HG03460 (cell line): ENCODE measurements at regions not wholly inside any gene's neighbourhood (a gene's known extent, or its start where the extent isn't known, plus 50 kb on each side); places are given as distances from the start of the nearest gene placed in this dataset.
"Not testable (repeated sequence)": the region's sequence is repeated elsewhere in the genome, so short reads cannot be mapped to it uniquely, and the experiment has no call there.

Experiments used
- ATAC-seq: cut with Tn5 transposase; IDR thresholded peaks from one replicate; pipeline ENCODE4 v1.9.1; 2021; ENCODE audit not compliant: unreplicated experiment

DNA sequence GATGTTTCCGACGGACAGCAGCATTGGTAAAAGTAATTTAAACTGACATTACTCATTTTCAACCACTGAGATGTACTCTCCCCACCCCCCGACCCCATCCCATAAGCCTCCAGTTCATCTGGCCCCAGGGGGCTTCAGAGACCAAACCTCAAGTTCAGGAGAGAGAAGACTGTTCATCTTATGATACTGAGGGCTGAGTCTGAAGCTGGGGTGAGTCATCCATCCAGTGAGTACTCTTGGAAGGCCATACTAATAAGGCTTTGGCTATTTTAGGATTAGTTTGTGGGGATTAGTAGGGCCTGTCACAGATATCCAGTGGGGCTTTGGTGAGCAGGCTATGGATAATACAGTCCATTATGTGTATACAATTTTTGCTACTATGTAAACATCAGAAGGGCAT lies 125.3 kb upstream of the APCDD1 start:
- no peak for ATAC-seq

DNA sequence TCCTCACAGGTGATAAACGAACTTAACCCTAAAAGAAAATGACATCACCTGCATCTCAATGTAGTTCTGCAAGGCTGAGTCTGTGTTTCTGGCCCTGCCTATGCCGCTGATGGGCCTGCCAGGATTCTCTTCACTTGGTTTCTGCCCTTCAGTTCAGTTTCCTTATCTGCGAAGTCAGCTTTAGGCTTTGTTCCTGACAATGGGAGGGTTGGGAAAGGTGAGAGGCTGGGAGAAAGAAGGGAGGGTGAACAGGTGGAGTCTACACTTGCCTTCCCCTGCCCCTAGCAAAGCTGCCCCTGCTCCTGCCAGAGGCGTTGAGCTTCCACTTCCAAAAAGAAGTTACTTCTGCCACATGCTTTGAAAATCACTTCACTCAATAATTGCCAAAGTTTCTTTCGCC lies 124.0 kb upstream of the APCDD1 start:
- no peak for ATAC-seq

- no peak for ATAC-seq
Observed at GRCh38 chr18:10332452-10332851, 122.0 kb upstream of the APCDD1 start.

GRCh38 chr18:10336749-10337350 lies 117.6 kb upstream of the APCDD1 start:
- ATAC-seq = no peak

GRCh38 chr18:10340821-10341220 lies 113.6 kb upstream of the APCDD1 start:
- ATAC-seq = no peak

DNA sequence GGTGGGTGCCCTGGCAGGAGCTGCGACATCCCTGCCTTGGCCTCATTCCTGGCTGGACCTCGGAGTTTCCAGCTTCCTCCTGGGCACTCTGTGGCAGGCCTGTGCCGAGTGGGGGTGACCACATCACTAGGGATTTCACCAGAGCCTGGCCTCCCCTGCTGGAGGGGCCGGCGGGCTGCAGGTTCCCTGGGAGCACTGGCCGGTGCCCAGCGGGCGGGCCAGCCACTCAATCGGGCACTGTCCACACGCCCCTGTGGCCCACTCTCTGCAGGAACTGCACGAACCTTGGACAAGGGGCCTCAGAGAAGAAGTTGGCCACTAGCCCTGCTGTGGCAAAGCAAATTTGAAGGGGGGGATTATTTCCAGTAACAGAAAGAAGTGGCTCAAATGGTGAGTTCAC lies 110.7 kb upstream of the APCDD1 start:
- no peak for ATAC-seq

GRCh38 chr18:10346749-10347415 lies 107.6 kb upstream of the APCDD1 start:
- no peak for ATAC-seq

GRCh38 chr18:10349561-10349960 lies 104.9 kb upstream of the APCDD1 start:
- ATAC-seq = no peak

DNA sequence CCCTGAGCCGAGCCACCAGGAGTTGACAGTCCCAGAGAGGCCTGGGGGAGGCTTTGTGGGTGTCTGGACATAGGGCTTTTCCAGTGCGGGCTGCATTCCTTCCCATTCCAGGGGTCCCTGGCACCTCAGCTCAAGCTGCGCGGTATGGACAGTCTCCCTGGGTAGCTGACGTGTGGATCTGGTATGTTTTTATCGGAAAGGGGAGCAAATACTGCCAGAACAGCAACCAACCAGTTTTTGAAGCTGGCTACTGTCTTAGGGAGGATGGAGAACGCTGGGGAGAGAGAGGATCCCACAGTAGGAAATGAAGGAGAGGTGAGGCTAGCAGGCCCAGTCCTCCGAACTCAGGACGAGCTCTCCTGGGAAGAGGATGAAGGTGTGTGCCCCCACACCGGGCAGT lies 103.8 kb upstream of the APCDD1 start:
- no peak for ATAC-seq

DNA sequence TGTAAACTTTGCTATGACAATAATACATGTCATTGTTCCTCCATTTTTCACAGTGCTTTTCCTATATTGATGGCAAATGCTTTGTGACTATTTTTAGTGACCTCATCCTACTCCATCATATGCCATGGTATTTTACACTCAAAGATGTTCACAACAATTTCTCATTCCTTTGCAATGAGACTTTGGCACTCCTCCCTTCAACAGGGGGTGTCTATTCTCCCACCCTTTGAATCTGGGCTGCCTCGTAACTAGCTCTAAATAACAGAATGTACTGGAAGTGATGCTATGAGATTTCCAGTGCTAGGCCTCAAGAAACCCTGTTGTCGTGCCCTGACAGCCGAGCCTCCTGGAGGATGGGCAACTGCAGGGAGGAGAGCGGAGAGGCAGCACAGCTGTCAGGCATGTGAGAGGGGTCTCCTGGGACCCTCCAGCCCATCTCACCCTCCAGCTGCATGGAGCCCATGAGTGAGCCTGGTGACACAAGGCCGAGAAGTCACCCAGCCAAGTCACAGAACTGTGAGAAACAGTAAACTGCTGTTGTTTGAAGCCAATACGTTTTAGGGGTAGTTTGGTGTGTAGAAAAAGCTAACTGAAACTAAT lies 103.1 kb upstream of the APCDD1 start:
- no peak for ATAC-seq

- no peak for ATAC-seq
Observed at GRCh38 chr18:10351858-10352257, 102.6 kb upstream of the APCDD1 start.

DNA sequence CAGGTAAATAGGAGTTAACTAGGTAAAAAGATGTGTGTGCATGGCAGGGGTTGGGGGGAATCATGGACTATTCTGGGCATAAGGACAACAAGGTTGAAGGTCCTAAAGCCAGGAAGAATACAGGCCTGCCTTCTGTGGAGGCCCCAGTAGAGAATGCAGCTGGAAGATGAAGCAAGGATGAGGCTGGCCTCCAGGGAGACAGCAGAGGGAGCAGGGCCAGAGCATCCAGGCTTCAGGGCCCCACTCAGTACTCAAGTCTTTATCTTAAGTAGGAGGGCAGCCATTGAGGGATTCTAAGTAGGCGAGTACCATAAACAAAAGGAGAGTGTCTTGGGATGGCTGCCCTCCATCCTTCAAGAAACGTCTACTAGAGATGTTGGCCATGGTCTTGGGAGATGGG lies 101.8 kb upstream of the APCDD1 start:
- ATAC-seq = no peak

GRCh38 chr18:10353791-10354190 lies 100.6 kb upstream of the APCDD1 start:
- ATAC-seq = no peak

DNA sequence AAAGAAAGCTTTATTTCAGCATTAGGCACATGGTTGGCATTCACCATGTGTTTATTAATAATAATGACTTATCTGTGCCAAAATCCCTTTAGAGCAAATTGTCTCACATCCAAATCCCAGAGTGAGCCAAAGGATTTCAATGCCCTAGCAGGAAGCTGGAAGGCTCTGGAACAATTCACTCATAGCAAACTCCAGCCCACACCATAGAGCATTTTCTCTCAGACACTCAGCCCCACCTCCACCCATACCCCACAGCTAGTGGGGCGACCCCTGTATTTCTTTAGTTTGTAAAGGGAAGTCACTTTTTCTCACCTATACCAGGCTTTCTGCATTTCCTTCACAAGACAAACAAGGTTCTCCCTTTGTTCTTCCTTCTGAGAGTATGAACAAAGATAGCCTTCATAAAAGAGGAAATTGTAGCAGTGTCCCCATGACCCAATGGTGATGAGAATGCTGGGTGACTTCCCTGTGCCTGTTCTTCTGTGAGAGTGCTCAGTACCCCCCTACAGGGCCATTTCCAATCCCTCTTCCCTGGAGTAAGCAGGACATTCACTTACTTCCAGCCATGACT lies 100.1 kb upstream of the APCDD1 start:
- no peak for ATAC-seq

DNA sequence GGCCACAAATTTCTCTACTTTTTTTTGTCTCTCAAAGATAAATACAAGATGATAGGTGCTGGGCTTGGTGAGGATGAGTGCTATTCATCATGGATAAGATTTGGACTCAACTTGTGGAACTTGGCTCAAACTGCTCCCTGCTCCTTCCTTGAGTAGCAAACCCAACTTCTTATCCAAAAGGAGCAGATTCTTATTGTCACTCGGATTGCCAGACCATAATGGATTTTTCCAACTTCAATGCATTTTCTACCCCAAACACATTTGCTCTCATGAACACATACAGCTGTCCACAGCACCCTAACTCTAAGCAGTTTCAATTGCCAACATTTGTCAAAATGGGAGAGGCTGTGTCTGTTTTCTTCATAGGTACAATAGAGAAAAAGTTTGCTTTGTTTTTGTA lies 99.5 kb upstream of the APCDD1 start:
- no peak for ATAC-seq

DNA sequence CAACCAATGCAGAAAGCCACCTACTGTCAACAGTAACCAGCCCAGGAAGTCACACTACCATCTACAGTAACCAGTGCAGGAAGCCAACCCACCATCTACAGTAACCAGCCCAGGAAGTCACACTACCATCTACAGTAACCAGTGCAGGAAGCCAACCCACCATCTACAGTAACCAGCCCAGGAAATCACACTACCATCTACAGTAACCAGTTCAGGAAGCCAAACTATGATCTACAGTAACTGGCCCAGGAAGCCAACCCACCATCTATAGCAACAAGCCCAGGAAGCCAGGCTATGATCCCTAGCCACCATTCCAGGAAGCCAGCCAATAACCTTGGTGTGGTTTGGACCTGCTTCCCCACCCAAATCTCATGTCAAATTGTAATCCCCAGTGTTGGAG lies 97.4 kb upstream of the APCDD1 start:
- ATAC-seq = not testable (repeated sequence)

- ATAC-seq = no peak
Observed at GRCh38 chr18:10361660-10362059, 92.8 kb upstream of the APCDD1 start.

DNA sequence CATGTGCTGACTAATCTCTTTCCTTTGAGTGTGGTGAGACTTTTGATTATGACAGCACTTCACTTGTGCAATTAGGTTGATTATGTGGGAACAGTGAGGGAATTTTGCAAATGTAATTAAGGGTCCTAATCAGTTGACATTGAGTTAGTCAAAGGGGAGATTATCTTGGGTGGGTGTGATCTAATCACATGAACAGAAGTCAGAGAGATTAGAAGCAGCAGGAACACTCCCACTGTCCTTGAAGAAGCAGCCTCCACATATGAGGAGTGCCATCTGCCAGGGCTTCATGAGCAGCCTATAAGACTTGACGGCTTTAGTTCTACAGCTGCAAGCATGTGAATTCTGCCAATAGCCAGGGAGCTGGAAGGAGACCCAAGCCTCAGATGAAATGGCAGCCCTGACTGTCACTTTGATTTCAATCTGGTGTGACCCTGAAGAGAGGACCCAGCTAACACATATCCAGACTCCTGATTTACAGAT lies 89.4 kb upstream of the APCDD1 start:
- no peak for ATAC-seq

- no peak for ATAC-seq
Observed at GRCh38 chr18:10365901-10366300, 88.5 kb upstream of the APCDD1 start.

DNA sequence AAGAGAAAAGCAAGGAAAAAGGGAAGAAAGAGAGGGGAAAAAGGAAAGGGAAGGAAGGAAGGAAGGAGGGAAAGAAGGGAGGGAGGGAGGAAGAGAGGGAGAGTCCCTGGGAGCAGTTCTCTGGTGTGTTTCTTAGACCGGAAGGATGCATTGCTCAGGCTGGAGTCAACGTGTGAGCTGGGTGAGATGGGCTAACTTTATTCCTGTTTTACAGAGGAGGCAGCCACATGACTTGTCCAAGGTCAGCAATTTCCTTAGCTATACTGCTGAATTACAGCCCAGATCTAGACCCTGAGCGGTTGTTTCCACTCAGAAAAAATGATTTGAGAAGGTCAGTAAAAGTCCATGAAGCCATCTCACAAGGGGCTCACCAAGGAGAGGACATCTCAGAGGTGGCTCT lies 86.6 kb upstream of the APCDD1 start:
- no peak for ATAC-seq

DNA sequence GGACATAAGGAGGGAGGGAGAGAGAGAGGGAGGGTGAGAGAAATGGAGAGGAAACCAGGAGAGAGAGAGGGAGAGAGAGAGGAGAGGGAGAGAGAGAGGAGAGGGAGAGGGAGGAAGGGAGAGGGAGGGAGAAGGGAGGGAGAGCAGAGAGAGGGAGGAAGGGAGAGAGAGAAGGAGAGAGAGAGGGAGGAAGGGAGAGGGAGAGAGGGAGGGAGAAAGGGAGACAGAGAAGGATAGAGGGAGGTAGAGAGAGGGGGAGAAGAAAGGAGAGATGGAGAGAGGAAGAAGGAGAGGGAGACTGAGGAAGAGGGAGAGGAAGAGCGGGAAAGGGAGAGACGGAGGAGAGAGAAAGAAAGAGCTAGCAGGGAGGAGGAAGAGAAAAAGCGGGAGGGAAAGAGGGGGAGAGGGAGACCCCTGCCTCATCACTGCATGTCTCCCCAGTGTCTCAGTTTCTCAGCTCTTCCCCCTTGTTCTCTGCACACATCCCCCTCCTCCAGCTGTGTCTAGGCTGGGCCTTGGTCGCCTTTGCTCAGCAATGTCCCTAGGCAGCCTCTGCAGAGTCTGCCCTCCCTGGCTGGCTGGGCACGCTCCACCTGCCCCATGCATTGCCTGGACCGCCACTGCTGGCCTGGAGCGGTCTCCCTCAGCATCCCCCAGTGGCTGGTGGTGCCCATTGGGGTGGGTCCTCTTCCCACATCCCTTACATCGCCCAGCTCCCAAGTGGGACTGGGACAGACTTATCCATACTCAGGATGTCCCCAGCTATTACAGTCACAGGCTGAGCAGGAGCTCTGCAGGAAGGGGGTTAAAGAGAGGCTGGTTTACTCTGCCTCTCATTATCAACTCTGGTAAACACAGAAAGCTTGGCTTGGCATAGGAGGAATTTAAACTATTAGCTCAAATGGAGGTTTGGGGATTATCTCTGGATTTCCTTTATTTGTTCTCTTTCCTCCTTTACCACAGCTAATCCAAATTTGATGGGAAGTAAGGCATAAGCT lies 85.7 kb upstream of the APCDD1 start:
- ATAC-seq = no peak
